Endothelial cell of umbilical vein (primary cell): ENCODE measurements at regions not wholly inside any gene's neighbourhood (a gene's known extent, or its start where the extent isn't known, plus 50 kb on each side); places are given as distances from the start of the nearest gene placed in this dataset.

Experiments used
- CTCF ChIP-seq, 2 donors: IDR thresholded peaks; 1 replicate in 1 of 2; 2 replicates in 1 of 2; pipeline ENCODE4 v1.5.1; 2011; ENCODE audit warnings: low read length in 2 of 2, mild to moderate bottlenecking in 2 of 2, moderate library complexity in 2 of 2, control low read depth in 1 of 2, inconsistent platforms in 1 of 2, low read depth in 1 of 2; ENCODE audit not compliant: insufficient read depth in 1 of 2; ENCODE audit errors: extremely low read depth in 1 of 2
- EZH2 ChIP-seq: IDR thresholded peaks from 2 replicates; pipeline ENCODE4 v1.6.1; 2012; ENCODE audit warnings: borderline replicate concordance, low read depth, mild to moderate bottlenecking, moderate library complexity, low read length, inconsistent platforms; ENCODE audit not compliant: severe bottlenecking
- MAX ChIP-seq: IDR thresholded peaks from 2 replicates; pipeline ENCODE4 v1.6.1; 2011; ENCODE audit not compliant: insufficient read depth, insufficient read length
- POLR2A ChIP-seq: IDR thresholded peaks from 2 replicates; pipeline ENCODE4 v1.6.1; 2012; ENCODE audit warnings: low read depth, mild to moderate bottlenecking, control low read depth, low read length
- POLR2AphosphoS5 ChIP-seq: IDR thresholded peaks from 2 replicates; pipeline ENCODE4 v1.6.1; 2012; ENCODE audit warnings: low read depth, mild to moderate bottlenecking, control low read depth, low read length, moderate library complexity; ENCODE audit not compliant: insufficient read depth

- TF ChIP-seq CTCF (IDR thresholded peaks at IDR 0.05; ENCODE audit: extremely low read depth in 1 of 2, insufficient read depth in 1 of 2, low read depth in 1 of 2, low read length in 2 of 2) (no peak), POLR2A (no peak), MAX (no peak), POLR2AphosphoS5 (no peak), EZH2 (no peak)
Measured at GRCh38 chr1:191668525-191668924, 489.7 kb upstream of the RGS18 start.
